ENCODE measurements at regions not wholly inside any gene's neighbourhood (a gene's known extent, or its start where the extent isn't known, plus 50 kb on each side); places are given as distances from the start of the nearest gene placed in this dataset.

DNA sequence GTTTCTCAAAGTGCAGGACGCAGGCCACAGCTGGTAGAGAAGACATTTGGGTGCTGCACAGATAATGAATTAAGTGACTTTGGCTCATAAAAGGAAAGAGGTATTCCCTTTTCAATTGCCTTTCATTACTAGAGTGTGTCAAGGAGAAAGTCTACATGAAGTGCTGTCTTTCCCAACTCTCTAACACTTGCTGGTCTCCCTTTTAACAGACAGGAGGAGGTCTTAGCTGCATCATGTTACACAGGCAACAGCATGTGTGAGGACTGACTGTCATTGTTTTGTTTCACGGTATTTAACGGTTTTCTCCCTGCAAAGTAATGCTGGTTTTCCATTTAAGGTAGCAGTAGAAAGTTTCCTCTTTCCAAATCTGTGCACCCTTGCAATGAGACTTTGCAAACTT is 291.3 kb upstream of the LDB2 start:
- TF ChIP-seq GATA3 (IDR thresholded peaks at IDR 0.05; ENCODE audit: low read depth, low read length) (no peak), GATA2 (IDR thresholded peaks at IDR 0.05; ENCODE audit: low read depth, low read length) (no peak)
